ENCODE measurements at regions not wholly inside any gene's neighbourhood (a gene's known extent, or its start where the extent isn't known, plus 50 kb on each side); places are given as distances from the start of the nearest gene placed in this dataset.

GRCh38 chr15:96783746-96784145 is 453.2 kb downstream of the NR2F2 start:
- TF ChIP-seq CTCF (IDR thresholded peaks at IDR 0.05; ENCODE audit: control extremely low read depth, extremely low read depth) = no peak
- Histone ChIP-seq H3K36me3 (ENCODE audit: control insufficient read depth in 4 of 4, insufficient read depth in 4 of 4, low read length in 4 of 4) (no peaks in the 10 kb centered on the region), H3K4me1 (ENCODE audit: control insufficient read depth in 5 of 5, insufficient read depth in 5 of 5, low read length in 5 of 5) (no peaks in the 10 kb centered on the region), H3K27ac (ENCODE audit: low read depth in 1 of 2, low read length in 1 of 2) (no peak overlapping the region), H3K4me3 (no peak overlapping the region), H3K9me3 (ENCODE audit: control insufficient read depth in 4 of 4, insufficient read depth in 3 of 4, low read length in 3 of 4) (no peaks in the 10 kb centered on the region), H3K27me3 (ENCODE audit: control insufficient read depth in 3 of 3, insufficient read depth in 3 of 3, low read length in 2 of 3) (no peaks in the 10 kb centered on the region), H3K9ac (ENCODE audit: insufficient read depth in 1 of 2, low read length in 2 of 2) (no peak overlapping the region)
- no peak for ATAC-seq (ENCODE audit: insufficient read depth, low FRiP score)
- DNase-seq = no peak
- 87 to 92% methylated on average over 3 of the region's 3 CpGs for WGBS, 2 donors

GRCh38 chr15:96790004-96790403 is 459.5 kb downstream of the NR2F2 start:
- TF ChIP-seq CTCF (IDR thresholded peaks at IDR 0.05; ENCODE audit: control extremely low read depth, extremely low read depth) = no peak
- ATAC-seq (ENCODE audit: insufficient read depth, low FRiP score) = no peak
- H3K9me3 ChIP-seq (ENCODE audit: control insufficient read depth in 4 of 4, insufficient read depth in 3 of 4, low read length in 3 of 4) = no peaks in the 10 kb centered on the region
- H3K9ac ChIP-seq (ENCODE audit: insufficient read depth in 1 of 2, low read length in 2 of 2) = no peak overlapping the region
- no peaks in the 10 kb centered on the region for H3K4me1 ChIP-seq (ENCODE audit: control insufficient read depth in 5 of 5, insufficient read depth in 5 of 5, low read length in 5 of 5)
- H3K27ac ChIP-seq (ENCODE audit: low read depth in 1 of 2, low read length in 1 of 2) = no peak overlapping the region
- no peak for DNase-seq
- no peaks in the 10 kb centered on the region for H3K36me3 ChIP-seq (ENCODE audit: control insufficient read depth in 4 of 4, insufficient read depth in 4 of 4, low read length in 4 of 4)
- WGBS, 2 donors = 30 to 45% methylated on average over 2 of the region's 2 CpGs
- no peaks in the 10 kb centered on the region for H3K27me3 ChIP-seq (ENCODE audit: control insufficient read depth in 3 of 3, insufficient read depth in 3 of 3, low read length in 2 of 3)
- H3K4me3 ChIP-seq = no peak overlapping the region

GRCh38 chr15:96792216-96792615 is 461.7 kb downstream of the NR2F2 start:
- no peaks in the 10 kb centered on the region for H3K4me1 ChIP-seq (ENCODE audit: control insufficient read depth in 5 of 5, insufficient read depth in 5 of 5, low read length in 5 of 5)
- WGBS, 2 donors = 73 to 74% methylated on average over 3 of the region's 3 CpGs
- no peak for DNase-seq
- no peaks in the 10 kb centered on the region for H3K36me3 ChIP-seq (ENCODE audit: control insufficient read depth in 4 of 4, insufficient read depth in 4 of 4, low read length in 4 of 4)
- ATAC-seq (ENCODE audit: insufficient read depth, low FRiP score) = no peak
- no peak overlapping the region for H3K27ac ChIP-seq (ENCODE audit: low read depth in 1 of 2, low read length in 1 of 2)
- TF ChIP-seq CTCF (IDR thresholded peaks at IDR 0.05; ENCODE audit: control extremely low read depth, extremely low read depth) = no peak
- no peaks in the 10 kb centered on the region for H3K27me3 ChIP-seq (ENCODE audit: control insufficient read depth in 3 of 3, insufficient read depth in 3 of 3, low read length in 2 of 3)
- H3K9me3 ChIP-seq (ENCODE audit: control insufficient read depth in 4 of 4, insufficient read depth in 3 of 4, low read length in 3 of 4) = no peaks in the 10 kb centered on the region
- H3K4me3 ChIP-seq = no peak overlapping the region
- H3K9ac ChIP-seq (ENCODE audit: insufficient read depth in 1 of 2, low read length in 2 of 2) = no peak overlapping the region

- DNase-seq = no peak
- Histone ChIP-seq H3K27ac (ENCODE audit: low read depth in 1 of 2, low read length in 1 of 2) (no peak overlapping the region), H3K9ac (ENCODE audit: insufficient read depth in 1 of 2, low read length in 2 of 2) (no peak overlapping the region), H3K9me3 (ENCODE audit: control insufficient read depth in 4 of 4, insufficient read depth in 3 of 4, low read length in 3 of 4) (peaks cover 0 to 3% (median 0%) of the 10 kb centered on the region in 4 donors), H3K4me3 (no peak overlapping the region), H3K4me1 (ENCODE audit: control insufficient read depth in 5 of 5, insufficient read depth in 5 of 5, low read length in 5 of 5) (peaks cover 0 to 6% (median 0%) of the 10 kb centered on the region in 5 donors), H3K36me3 (ENCODE audit: control insufficient read depth in 4 of 4, insufficient read depth in 4 of 4, low read length in 4 of 4) (no peaks in the 10 kb centered on the region), H3K27me3 (ENCODE audit: control insufficient read depth in 3 of 3, insufficient read depth in 3 of 3, low read length in 2 of 3) (peaks cover 0 to 20% (median 0%) of the 10 kb centered on the region in 3 donors)
- WGBS, 2 donors = 84 to 91% methylated on average over 11 of the region's 11 CpGs
- ATAC-seq (ENCODE audit: insufficient read depth, low FRiP score) = no peak
- no peak for TF ChIP-seq CTCF (IDR thresholded peaks at IDR 0.05; ENCODE audit: control extremely low read depth, extremely low read depth)
Observed at GRCh38 chr15:96796841-96797240, 466.3 kb downstream of the NR2F2 start.

Measured in lung (tissue), 11 donors.